ENCODE measurements at regions not wholly inside any gene's neighbourhood (a gene's known extent, or its start where the extent isn't known, plus 50 kb on each side); places are given as distances from the start of the nearest gene placed in this dataset.
A peak's percentile ranks its signal among the peaks of the same experiment; 100 is the strongest.
"Not testable (repeated sequence)": the region's sequence is repeated elsewhere in the genome, so short reads cannot be mapped to it uniquely, and the experiment has no call there.

DNA sequence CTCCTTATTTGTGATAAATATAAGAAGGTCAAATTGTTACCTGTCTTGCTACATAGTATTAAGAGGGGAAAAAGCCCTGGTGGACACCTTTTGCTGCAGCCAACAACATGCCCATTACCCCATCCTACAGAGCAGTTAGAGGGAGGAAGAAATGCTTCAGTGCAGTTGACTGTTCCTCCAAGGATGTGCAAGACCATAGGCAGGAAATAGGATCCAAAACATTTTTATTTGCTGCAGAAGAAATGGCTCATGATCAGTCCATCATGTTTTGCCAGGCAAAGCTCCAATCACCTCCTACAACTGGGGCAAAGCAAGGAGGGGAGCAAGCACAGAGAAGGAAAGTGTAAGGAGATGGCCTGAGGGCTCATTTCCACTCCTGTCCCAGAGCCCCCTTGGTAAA, 399.1 kb upstream of the PIK3R1 start:
- Histone ChIP-seq H3K4me3 (ENCODE audit: insufficient read depth, low read depth, low read length) (no peak overlapping the region), H3K36me3 (replicated peaks; ENCODE audit: control insufficient read depth, insufficient read depth, low read length) (no peaks in the 10 kb centered on the region; the same call in 1 of the 2 replicates), H3K27me3 (ENCODE audit: control insufficient read depth, insufficient read depth, low read length) (no peaks in the 10 kb centered on the region)
- no peak for DNase-seq

DNA sequence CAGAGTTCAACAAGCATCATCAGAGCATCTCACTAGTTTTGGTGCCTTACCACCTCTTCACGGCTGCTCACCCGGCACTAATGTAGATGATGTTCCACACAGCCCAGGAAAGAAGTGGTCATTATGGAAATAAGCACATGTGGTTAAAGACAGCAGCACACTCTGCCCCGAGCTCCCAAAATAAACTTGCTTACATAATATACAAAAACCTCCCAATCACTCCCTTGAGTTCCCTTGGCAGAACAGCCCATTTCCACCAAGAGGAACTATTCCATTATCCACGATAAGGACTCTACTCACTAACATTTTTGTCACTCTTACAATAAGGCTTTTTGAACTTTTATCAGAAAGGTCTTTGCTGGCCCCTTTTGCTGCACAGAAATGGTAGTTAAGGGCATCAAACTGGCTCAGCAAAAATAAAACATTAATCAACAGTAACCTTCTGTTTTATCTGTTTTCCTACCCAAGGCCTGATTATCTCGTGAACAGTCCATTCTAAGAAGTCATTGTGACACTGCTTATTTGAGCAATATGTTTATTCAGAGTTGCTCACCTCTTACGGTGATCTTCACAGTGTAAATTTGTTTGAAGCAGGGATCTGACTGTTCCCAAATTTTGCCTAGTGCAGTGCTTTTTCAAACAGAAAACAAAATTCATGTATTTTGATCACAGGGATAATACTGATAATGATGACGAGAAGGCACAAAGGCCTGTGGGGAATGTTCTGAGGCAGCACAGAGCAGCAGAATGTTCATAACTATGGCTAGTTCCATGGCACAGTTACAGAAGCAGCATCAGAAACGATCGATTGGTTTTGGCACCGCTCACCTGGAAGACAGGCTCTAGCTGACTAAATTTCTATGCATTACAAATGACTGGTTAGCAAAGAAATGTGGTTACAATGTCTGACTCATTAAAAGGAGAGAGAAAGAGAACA, 399.8 kb upstream of the PIK3R1 start:
- no peak for DNase-seq
- Histone ChIP-seq H3K4me3 (ENCODE audit: insufficient read depth, low read depth, low read length) (no peak overlapping the region), H3K27me3 (ENCODE audit: control insufficient read depth, insufficient read depth, low read length) (no peaks in the 10 kb centered on the region), H3K36me3 (replicated peaks; ENCODE audit: control insufficient read depth, insufficient read depth, low read length) (no peaks in the 10 kb centered on the region; the same call in 1 of the 2 replicates)

DNA sequence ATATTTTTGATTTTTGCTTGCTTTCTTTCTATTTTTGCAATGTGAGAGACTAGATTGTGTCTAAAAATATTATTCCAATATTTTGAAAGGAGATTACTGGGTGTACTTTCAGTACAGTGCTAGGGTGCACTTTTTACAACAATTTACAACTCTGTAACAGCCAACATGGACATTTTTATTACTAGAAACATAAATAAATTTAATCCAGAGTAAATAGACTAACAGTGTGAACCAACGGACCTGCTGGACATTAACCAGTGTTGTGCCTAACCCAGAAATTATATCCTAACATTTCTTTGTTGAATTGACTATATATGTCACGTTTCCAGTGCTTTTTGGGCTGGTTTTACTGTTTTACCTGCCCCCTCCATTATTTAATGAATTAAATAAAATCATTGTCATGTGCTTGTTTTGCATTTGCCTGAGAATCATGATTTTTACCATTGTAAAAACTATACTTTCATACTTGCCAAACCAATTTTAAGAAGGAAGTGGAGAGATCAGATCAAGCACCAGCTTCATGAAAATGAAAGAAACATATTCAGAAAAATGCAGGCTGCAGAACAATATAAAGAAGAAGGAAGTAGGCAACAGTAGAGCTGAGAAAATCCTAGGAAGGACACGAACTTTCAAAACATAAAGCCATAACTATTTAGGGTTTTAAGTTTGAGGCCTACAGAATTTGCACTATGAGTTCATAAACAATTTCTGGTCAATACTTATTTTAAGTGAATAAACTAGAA, 400.8 kb upstream of the PIK3R1 start:
- Histone ChIP-seq H3K4me3 (ENCODE audit: insufficient read depth, low read depth, low read length) (no peak overlapping the region), H3K27me3 (ENCODE audit: control insufficient read depth, insufficient read depth, low read length) (no peaks in the 10 kb centered on the region), H3K36me3 (replicated peaks; ENCODE audit: control insufficient read depth, insufficient read depth, low read length) (no peaks in the 10 kb centered on the region; the same call in 1 of the 2 replicates)
- DNase-seq: no peak

DNA sequence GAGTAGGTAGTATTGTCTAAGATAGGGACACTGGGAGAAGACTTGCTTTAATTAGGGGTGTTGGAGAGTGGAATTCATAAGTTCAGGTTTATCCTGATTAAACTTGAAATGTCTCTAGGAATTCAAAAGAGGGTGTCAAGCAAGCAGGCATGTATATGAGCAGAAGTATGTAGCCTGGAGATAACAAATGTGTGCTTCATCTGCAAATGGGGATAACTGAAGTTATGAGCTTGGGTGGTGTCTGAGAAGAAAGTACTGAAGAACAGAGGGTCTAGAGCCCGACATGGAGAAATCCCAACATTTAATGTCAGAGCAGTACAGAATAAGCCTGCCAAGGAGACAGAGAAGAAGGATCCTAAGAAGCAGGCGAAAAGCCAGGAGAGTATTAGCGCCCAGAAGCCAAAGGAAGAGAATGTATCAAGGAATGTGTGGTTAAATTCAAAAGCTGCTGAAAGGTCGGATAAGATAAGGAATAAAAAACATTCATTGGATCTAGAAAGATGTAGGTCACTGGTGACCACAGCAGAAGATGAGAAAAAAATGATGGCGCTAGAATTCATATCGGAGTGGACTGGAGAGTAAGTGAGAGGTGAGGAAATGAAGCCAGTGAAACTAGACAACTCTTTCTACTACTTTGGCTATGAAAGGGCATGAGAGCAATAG, 401.5 kb upstream of the PIK3R1 start:
- no peak for DNase-seq
- H3K36me3 ChIP-seq (replicated peaks; ENCODE audit: control insufficient read depth, insufficient read depth, low read length): no peaks in the 10 kb centered on the region; the same call in 1 of the 2 replicates
- H3K4me3 ChIP-seq (ENCODE audit: insufficient read depth, low read depth, low read length): no peak overlapping the region

DNA sequence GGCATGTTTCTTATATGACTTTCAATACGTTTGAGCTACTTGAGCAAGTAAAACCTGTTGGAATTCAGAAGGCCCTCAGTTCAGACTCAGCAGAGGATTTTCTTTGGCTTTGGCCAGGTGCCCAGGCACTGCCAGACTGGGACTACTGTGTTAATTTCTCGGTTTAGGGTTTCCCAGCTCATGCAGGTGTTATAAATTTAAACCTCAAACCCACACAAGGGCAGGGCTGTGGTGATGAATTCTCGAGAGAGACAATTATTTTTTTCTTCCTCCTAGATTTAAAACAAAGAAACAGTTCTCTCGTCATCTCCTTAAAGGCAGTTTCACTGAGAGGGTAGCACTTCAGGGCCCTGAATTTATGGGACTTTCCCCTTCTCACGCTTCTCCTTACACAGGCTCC, 406.0 kb upstream of the PIK3R1 start:
- no peak for DNase-seq
- H3K36me3 ChIP-seq (replicated peaks; ENCODE audit: control insufficient read depth, insufficient read depth, low read length): no peaks in the 10 kb centered on the region; the same call in 1 of the 2 replicates

More for the DNA sequence above, 401.5 kb upstream of the PIK3R1 start:
- no peaks in the 10 kb centered on the region for H3K27me3 ChIP-seq (ENCODE audit: control insufficient read depth, insufficient read depth, low read length)

DNA sequence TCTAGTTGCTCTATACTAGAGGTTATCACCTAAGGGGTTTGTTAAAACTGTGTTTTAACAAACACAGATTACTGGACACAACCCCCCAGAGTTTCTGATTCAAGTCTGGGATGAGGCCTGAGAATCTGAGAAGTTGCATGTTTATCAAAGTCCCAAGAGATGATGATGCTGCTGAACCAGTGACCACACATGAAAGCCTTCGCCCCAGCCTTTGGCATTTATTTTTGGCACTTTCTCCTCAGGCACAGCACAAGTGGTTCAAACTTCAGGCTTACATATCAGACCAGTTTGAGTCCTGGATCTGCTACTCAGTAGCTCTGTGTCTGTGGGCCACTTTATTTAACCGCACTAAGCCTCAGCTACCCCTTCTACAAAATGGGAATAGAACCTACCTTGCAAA, 407.2 kb upstream of the PIK3R1 start:
- no peak for DNase-seq
- Histone ChIP-seq H3K36me3 (replicated peaks; ENCODE audit: control insufficient read depth, insufficient read depth, low read length) (no peaks in the 10 kb centered on the region), H3K4me3 (ENCODE audit: insufficient read depth, low read depth, low read length) (no peak overlapping the region), H3K27me3 (ENCODE audit: control insufficient read depth, insufficient read depth, low read length) (no peaks in the 10 kb centered on the region)

More for the DNA sequence above, 406.0 kb upstream of the PIK3R1 start:
- H3K27me3 ChIP-seq (ENCODE audit: control insufficient read depth, insufficient read depth, low read length): no peaks in the 10 kb centered on the region
- H3K4me3 ChIP-seq (ENCODE audit: insufficient read depth, low read depth, low read length): no peak overlapping the region

DNA sequence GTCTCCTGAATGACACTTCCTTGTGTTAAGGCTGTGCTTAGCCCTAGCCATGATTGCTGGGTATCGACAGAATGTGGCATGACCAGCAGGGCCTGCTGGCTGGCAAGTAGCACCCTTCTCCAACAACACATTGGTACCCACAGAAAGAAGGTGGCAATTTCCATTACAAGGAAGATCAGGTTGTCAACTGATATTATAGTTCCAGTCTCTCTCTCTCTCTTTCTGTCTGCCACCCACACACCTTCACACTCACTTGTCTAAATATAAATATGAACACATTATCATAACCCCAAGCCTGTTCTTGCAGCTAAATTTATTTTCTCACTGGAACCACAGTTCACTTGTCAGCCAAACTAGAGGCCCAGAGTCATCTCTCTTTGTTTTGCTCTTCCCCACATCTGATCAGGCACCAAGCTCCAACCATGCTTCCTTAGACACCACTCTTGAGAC, 408.1 kb upstream of the PIK3R1 start:
- Histone ChIP-seq H3K27me3 (ENCODE audit: control insufficient read depth, insufficient read depth, low read length) (no peaks in the 10 kb centered on the region), H3K36me3 (replicated peaks; ENCODE audit: control insufficient read depth, insufficient read depth, low read length) (no peaks in the 10 kb centered on the region), H3K4me3 (ENCODE audit: insufficient read depth, low read depth, low read length) (no peak overlapping the region)
- no peak for DNase-seq

DNA sequence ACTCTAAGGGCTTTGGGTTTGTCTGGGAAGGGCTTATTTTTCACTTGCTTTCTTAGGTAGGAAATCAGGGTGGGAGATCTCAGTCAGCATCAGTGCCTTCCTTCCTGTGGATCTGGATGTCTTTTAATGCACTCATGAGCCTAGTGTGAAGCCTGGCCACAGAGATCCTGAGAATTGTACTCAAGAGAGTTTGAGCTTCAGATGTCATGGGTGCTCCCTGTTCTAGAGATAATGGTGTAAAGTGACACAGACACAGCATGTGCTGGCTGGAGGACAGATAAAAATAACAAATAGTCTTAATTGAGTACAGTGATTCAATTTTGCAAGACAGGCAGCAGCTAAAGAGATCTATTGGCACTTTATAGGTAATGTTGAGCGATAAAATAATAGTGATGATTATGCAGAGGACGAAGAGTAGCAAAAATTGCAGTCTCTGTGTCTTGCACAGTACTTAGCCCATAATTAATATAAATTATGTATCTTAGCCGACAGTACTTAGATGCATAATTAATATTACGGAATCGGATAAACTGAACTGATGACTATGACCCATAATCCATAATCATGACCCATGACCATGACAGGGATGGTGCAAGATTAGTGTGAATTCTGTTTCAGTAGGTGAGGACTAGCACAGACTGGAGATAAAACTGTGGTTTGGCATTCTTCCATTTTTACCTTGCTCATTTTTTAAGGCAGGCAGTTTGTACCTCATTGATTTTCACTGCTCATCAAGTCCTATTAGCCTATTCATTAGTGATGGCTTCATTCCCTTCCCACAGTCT, 408.7 kb upstream of the PIK3R1 start:
- no peaks in the 10 kb centered on the region for H3K27me3 ChIP-seq (ENCODE audit: control insufficient read depth, insufficient read depth, low read length)
- no peak for DNase-seq
- H3K4me3 ChIP-seq (ENCODE audit: insufficient read depth, low read depth, low read length): no peak overlapping the region
- no peaks in the 10 kb centered on the region for H3K36me3 ChIP-seq (replicated peaks; ENCODE audit: control insufficient read depth, insufficient read depth, low read length)

DNA sequence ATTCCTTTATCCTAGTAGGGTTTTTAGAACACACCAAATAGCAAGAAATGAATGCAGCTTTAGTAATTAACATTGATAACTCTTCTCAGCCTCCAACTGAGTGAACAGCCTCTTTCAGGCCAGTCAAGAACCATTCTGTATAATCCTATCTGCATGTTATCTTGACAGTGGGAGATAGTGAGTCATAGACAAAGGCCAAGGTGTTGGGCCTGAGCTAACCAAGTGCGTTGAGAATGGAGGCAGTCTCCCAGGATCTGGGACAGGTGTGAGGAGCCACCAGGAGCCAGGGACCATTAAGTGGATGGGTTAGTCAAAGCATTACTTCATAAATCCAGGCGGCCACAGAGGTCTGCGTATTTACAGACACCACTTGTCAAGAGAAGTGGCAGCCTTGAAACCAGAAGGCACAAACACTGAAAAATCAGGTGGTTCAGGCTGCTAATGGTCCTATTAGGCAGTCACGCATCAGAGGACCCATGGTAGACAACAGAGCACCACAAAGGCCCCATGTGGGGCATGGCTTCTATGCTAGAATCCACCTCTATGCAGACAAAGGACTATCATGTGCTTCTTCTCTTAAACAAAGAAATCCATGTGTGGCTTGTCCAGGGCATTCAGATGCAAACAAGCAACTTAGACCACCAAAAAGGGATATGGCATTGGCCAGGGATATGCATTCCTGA, 409.7 kb upstream of the PIK3R1 start:
- no peaks in the 10 kb centered on the region for H3K36me3 ChIP-seq (replicated peaks; ENCODE audit: control insufficient read depth, insufficient read depth, low read length)
- no peaks in the 10 kb centered on the region for H3K27me3 ChIP-seq (ENCODE audit: control insufficient read depth, insufficient read depth, low read length)
- peak; percentile 11 for DNase-seq

DNA sequence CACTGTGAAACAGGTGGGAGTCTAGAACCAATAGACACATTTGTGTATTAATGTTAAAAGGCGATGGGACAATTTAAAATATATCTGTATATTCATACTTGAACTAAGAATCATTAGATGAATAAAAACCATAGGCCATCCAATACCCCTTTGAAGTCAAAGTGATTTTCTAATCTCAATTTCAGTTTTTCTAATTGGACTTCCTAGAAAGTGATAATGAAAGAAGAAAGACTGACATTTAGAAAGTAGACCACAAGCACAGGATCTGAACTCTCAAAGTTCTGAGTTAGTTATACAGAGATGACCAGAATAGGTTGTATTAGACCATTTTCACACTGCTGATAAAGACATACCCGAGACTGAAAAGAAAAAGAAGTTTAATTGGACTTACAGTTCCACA, 412.8 kb upstream of the PIK3R1 start:
- DNase-seq: no peak
- Histone ChIP-seq H3K27me3 (ENCODE audit: control insufficient read depth, insufficient read depth, low read length) (no peaks in the 10 kb centered on the region), H3K36me3 (replicated peaks; ENCODE audit: control insufficient read depth, insufficient read depth, low read length) (no peaks in the 10 kb centered on the region), H3K4me3 (ENCODE audit: insufficient read depth, low read depth, low read length) (no peak overlapping the region)

More for the DNA sequence above, 409.7 kb upstream of the PIK3R1 start:
- H3K4me3 ChIP-seq (ENCODE audit: insufficient read depth, low read depth, low read length): no peak overlapping the region

DNA sequence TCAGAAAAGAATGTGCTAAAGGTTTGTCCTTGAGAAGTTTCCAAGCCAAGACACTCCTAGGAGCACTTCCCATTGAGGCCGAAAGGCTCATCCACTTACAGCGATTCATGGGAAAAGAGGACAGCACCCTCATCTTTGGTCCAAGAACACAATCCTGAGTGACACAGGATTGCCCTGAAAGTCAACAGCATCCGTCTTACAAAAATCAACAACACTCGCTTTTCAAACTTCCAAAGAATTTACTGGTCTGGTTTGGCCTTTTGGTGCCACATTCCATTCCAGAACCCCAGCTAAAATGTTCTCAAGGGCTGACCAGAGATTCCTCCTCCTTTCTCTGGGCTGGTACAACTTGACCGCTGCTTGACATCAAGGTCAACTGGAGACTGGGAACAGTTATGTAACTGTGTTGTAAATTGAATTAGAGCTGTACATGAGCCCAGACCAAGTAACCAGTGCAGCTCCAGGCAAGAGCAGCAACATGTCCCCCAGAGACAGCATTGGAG, 415.8 kb upstream of the PIK3R1 start:
- Histone ChIP-seq H3K27me3 (ENCODE audit: control insufficient read depth, insufficient read depth, low read length) (no peaks in the 10 kb centered on the region), H3K36me3 (replicated peaks; ENCODE audit: control insufficient read depth, insufficient read depth, low read length) (no peaks in the 10 kb centered on the region), H3K4me3 (ENCODE audit: insufficient read depth, low read depth, low read length) (no peak overlapping the region)
- no peak for DNase-seq

DNA sequence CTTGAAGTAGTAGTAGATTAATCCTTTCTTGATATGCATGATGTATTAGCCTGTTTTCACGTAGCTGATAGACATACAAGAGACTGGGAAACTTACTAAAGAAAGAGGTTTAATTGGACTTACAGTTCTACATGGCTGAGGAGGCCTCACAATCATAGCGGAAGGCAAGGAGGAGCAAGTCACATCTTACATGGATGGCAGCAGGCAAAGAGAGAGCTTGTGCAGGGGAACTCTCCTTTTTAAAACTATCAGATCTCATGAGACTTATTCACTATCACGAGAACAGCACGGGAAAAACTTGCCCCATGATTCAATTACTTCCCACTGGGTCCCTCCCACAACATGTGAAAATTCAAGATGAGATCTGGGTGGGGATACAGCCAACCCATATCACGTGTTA, 417.1 kb upstream of the PIK3R1 start:
- not testable (repeated sequence) for H3K4me3 ChIP-seq (ENCODE audit: insufficient read depth, low read depth, low read length); H3K27me3 ChIP-seq (ENCODE audit: control insufficient read depth, insufficient read depth, low read length); DNase-seq; H3K36me3 ChIP-seq (replicated peaks; ENCODE audit: control insufficient read depth, insufficient read depth, low read length)

DNA sequence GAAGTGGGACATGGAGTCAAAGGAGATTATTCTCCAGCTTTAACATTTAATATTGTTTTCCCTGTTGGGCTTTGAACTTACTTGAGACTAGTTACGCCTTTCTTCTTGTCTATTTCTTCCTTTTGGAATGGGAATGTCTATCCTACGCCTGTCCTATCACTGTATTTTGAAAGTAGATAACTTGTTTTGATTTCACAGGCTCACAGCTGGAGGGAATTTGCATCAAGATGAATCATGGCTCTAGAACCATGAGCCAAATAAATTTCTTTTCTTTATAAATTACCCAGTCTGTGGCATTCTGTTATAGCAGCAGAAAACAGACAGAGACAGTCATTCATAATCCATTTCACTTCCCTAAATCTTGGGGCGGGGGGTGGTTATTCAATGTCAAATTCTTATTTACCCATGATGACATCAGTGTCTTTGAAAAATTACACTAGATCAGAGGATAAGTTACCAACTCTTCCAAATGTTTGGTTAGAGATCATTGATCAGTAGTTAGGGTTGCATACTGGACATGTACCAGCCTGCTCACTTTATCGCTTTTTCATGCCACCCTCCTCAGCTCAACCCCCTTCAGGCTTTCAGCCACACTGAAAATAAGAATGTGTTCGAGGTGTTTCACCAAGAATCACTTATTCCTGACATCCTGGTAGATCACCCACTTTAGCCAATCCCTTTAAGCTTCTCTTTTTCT, 419.6 kb upstream of the PIK3R1 start:
- no peak overlapping the region for H3K4me3 ChIP-seq (ENCODE audit: insufficient read depth, low read depth, low read length)
- no peaks in the 10 kb centered on the region for H3K36me3 ChIP-seq (replicated peaks; ENCODE audit: control insufficient read depth, insufficient read depth, low read length)
- no peaks in the 10 kb centered on the region for H3K27me3 ChIP-seq (ENCODE audit: control insufficient read depth, insufficient read depth, low read length)
- DNase-seq: no peak
